GM18519 (cell line): ENCODE measurements at regions not wholly inside any gene's neighbourhood (a gene's known extent, or its start where the extent isn't known, plus 50 kb on each side); places are given as distances from the start of the nearest gene placed in this dataset.
"Not testable (repeated sequence)": the region's sequence is repeated elsewhere in the genome, so short reads cannot be mapped to it uniquely, and the experiment has no call there.

Experiments used
- ATAC-seq: cut with Tn5 transposase; IDR thresholded peaks from one replicate; pipeline ENCODE4 v1.9.1; 2021; ENCODE audit warnings: mild to moderate bottlenecking, moderate library complexity; ENCODE audit not compliant: unreplicated experiment, low FRiP score

DNA sequence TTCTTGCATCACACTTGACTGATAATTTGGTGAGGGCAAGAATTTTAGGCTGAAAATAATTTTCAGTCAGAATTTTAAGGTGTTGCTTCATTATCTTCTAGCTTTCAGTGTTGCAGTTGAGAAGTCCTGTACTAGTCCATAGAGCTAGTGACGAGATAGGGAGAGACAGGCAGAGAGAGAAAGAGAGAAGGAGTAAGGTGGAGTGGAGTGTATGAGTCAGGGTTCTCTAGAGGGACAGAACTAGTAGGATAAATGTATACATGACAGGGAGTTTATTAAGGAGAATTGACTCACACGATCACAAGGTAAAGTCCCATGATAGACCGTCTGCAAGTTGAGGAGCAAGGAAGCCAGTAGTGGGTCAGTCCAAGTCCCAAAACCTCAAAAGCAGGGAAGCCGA lies 127.2 kb downstream of the UTP18 start:
- no peak for ATAC-seq

DNA sequence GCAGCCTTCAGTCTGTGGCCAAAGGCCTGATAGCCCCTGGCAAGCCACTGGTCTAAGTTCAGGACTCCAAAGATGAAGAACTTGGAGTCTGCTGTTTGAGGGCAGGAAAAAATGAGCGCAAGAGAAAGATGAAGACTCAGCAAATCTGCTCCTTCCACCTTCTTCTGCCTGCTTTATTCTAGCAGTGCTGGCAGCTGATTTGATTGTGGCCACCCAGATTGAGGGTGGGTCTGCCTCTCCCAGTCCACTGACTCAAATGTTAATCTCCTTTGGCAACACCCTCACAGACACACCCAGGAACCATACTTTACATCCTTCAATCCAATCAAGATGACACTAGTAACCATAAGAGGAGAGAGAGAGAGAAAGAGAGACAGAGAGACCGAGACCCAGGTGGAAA lies 127.6 kb downstream of the UTP18 start:
- ATAC-seq = no peak

DNA sequence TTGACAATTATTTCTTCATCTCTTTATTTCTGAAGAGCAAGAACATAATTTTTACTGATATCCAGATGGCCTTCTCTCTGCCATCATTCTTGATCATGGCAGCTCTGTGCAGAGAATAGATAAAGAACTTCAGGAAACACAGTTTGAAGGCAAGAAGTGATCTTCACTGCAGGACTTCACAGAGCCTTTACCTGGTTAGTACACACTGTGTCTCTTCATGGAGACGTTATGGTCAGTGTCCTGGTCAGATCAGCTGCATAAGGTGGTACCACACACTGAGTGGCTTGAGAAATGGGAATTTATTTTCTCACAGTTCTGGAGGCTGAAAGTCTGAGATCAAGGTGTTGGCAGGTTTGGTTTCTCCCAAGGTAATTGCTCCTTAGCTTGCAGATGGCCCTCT lies 129.5 kb downstream of the UTP18 start:
- ATAC-seq = no peak

DNA sequence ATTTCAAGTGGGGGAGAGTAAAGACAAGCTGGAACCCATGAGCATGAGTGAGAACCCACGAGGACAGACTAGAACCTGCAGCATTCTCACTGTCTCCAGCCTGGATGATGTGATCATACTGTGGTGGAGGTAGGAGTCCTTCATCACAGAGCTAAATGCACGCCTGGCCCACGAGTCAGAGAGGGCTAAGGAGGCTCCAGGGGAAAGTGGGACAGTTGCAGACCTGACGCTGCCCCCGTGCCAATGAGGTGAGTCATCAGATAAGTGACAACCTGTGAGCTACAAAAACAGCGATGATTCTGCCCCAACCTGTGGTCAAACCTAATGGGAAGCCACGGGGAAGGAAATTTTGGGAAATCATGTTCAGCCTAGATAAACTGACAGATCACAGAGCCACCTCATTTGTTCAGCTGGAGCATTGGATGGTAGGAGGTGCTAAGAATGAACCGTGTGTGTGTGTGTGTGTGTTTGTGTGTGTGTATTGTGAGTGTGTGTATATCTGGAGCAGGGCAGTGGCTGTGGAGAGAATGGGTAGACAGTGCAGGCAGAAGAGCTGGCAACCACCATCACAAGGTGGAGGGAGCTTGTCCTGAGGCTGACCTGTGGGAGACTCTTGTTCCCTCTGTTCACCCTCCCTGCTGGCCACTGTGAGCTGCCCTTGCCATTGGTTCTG lies 131.8 kb downstream of the UTP18 start:
- ATAC-seq = no peak

DNA sequence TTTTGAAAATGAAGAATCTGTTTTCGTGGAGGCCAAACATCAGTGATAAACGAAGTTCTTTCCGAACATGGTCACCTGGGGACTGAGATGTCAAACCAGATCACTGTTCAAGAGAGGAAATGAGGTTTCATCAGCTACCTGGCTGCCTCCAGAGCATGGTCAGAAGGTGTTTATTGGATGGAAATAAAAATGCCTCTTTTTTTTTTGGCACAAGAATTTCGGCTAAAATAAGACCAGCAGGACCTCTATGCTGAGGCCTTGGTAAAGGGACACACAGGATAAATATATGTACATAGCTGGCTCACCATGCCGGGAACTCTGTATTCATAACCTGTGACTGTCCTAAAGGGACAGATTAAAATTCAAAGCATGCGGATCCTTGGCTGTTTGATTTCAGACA lies 135.3 kb downstream of the UTP18 start:
- no peak for ATAC-seq

DNA sequence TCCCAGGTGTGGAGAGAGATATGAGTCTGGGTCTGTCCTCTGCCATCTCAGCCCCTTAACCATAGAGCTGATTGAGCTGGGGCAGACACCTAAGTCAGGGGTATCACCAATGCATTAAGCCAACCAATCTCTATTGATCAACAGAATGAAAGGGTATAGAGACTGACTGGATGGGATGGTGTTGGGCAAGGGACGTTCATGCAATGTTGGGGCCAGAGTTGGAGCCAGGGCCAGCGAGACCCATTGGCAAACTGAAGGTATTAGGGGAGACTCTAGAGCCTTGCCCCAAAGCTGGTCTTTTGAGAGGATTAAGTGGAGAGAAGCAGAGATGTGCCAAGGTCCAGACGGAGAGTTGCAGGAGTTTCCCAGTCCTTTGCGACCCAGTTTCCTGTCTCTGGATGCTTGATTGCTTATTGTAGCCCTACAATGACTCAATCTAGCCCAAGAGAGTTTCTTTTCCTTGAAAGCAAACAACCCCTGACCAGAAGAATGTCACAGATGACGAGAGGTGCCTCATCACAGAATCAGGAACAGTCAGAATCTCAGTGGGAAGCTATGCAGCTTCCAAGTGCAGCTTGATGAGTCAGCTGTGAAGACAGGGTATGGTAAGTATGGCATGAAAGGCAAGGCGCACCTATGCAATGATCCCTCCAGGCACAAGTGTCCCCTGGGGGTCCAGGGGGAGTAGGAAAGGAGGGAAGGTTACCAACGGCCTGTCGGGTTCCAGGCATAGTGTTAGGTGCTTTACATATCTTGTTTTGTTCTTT lies 137.2 kb downstream of the UTP18 start:
- no peak for ATAC-seq

DNA sequence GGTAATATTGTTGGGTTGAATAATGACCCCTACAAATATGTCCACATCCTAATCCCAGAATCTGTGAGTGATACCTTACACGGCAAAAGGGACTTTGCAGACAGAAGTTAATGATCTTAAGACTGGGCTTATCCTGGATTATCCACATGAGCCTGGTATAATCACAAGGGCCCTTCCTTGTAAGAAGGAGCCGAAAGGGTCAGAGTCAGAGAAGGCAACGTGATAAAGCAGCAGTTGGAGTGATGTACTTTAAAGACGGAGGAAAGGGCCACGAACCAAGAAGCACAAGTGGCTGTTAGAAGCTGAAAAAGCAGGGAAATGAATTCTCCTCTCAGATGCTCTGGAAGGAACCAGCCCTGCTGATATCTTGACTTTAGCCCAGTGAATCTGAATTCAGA lies 137.8 kb downstream of the UTP18 start:
- ATAC-seq = no peak

DNA sequence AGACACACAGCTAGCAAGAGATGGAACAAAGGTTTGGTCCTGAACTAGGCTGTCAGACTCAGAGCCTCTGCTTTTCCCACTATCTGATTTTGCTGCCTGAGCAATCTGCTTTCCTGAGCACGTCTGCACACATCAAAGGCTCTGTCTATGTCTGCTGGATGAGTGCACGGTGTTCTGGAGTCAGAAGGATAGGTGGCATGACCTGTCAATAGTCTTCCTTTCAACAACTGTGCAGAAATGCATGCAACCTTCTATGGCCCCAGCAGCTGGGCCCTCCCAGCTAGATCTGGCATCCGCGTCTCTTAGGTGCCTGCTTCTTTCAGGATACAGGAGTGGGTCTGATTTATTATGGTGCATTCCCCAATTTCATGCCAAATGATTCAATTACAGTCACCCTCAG lies 138.3 kb downstream of the UTP18 start:
- ATAC-seq = no peak

DNA sequence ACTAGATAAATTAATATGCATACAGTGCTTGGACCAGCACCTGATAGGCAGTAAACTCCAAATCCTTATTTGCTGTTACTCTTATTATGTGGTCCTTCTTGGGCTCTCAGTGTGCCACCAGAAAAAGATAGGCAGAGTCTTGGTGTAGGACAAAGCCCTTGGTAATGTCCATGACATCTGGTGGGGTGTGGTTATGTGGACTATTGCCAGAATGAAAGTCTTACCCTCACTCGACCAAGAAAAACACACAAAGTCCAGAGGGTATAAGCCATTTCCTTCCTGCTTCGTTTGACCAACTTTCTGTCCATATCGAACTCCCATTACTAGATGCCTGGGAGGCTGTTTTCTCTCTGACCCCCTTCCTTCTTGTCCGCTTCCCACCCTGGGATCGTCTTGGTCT lies 140.9 kb downstream of the UTP18 start:
- no peak for ATAC-seq

DNA sequence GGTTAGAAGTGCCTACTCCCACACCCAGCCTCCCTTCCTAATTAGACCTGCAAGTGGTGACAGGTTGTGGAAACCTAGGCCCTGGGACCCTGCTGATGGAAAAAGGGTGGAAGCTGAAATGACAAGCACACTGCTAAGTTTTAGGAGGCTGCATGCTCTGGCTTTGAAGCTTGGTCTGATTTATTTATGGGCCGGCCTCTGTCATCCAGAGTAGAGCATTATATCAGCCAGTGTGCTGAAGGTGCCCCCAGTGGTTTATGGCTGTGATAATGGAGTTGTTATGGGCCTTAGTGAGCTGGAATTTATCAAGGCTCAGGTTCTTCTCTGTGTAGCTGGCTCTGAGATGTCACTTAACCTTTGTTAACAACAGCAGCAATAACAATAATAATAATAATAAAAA lies 142.6 kb downstream of the UTP18 start:
- ATAC-seq = no peak

DNA sequence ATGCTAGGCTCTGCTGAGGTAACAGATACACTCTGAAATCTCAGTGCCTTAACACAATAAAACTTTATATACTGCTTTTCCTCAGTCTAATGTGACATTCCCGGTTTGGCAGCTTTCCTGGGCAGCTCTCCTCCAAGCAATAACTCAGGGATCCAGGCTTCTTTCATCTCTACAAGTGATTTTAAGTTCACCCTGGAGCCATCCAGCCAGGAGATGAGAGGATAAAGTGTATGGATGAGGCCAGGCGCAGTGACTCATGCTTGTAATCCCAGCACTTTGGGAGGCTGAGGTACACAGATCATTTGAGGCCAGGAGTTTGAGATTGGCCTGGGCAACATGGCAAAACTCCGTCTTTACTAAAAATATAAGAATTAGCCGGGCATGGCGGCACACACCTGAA lies 147.2 kb downstream of the UTP18 start:
- ATAC-seq = no peak

DNA sequence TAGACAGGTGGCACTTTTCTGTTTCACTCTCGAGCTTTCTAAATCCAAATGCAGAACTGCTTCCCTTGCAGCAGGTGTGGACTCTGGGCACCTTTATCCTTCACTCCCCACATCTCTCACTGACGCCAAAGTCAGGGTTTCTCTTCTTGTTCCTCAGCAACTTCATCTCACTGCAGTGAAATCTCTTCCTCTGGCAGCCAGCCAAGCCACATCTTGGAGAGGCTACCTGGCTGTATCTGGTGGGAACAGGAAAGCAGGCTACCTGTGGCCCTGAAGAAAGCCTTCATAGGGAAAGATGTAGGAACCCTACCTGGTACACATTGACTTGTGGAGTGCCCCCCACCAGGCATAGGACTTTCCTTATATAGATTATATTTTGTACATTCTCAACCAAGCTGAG lies 159.1 kb downstream of the UTP18 start:
- ATAC-seq = no peak

DNA sequence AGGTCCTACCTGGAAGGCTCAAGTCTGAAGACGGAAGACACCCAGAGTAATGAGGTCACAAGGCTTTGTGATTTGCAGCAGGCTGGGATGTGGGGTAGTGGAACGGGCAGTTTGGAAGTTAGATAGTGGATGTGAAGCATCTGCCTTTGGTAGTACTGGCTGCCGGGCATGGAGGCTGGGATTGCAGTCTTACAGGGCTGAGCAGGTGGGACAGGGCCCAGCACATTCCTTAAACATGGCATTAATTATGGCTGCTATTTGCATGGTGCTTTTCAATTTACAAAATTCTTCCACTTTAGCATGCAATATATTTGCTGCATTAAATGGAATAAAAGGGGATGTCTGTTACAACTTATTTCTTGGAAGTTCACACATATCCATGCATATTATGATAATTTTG lies 161.2 kb downstream of the UTP18 start:
- ATAC-seq = no peak

DNA sequence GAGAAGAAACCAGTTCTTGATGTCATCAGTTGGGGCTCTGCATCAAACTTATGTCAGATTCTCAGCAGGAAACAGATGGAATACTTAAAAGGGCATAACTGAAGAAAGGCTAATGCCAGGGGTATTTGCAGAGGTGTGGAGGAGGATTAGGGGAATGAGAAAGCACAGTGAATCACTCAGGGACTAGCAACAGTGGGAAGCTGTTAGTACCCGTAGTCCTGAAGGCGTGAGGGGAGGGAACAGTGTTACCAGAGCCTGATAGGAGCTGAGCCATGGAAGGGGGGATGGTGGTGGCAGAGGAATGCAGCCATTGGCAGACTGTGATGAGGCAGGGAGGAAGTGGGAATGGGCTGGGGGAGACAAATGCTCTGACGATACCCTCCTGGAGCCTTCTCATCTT lies 162.3 kb downstream of the UTP18 start:
- ATAC-seq = no peak

DNA sequence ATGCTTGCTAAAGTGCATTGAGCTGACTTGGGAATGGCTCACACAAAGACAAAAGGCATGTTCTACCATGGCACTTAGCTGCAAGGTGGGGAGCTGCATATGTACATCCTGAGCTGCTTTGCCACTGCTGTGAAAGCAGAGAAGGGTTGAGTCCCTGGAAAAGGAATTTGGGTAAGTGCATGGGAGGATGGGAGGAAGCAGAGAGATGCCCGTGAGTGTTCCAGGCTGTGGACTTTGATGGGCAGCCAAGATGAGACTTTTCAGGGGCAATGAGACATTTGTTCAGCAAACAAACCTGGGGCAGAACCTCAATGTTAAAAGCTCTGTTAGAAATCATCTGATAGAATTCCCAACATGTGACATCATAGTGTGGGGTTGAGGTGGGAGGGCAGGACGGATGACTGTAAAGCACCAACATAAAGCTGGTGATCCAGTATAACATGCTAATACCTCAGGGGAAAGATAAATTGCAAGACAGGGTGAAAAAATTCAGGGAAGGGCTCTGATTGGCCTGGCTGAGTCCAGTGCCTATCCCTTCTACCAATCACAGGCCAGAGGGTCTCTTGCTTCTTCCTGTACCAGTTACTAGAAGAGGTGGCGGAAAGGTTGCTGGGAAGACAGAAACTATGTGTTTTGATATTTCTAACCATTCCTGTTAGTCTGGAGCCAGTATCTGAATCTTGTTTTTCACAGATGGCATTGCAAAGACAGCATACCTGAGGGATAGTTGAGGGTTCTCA lies 163.2 kb downstream of the UTP18 start:
- ATAC-seq = no peak

DNA sequence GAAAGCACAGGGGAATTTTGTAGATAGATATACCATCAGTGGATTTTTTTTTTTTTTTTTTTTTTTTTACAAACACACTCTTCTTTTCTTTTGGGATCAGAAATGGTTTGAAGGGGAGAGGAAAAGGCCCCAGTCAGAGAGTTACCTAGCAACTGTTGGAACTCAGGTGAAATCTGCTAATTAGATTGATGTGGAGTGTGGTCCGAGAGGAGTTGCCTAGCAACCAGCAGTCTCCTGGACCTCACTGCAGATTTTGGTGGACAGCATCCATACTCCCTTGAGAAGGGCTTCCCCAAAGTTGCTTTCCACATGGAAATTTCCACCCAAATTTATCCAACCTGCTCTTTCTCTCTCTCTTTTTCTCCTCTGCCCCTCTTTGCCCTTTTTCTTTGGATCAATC lies 165.4 kb downstream of the UTP18 start:
- ATAC-seq = no peak

DNA sequence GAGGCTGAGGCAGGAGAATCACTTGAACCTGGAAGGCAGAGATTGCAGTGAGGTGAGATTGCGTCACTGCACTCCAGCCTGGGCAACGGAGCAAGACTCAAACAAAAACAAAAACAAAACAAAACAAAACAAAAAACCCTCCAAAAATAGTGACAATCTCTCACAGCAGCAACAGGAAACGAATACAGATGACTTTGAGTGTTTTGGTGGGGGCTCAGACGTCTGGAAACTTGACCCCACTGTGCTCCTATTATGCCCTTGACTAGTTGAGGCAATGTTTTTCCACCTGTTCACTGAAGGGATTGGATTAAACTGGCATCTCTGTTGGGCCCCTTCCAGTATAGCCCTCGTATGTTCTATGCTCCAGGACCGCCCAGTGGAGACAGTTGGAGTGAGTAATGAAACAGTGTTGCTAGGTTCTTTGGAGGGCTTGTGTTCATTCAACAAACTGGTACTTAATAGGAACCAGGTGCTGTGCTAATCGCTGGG lies 167.0 kb downstream of the UTP18 start:
- peak; percentile 31 for ATAC-seq

DNA sequence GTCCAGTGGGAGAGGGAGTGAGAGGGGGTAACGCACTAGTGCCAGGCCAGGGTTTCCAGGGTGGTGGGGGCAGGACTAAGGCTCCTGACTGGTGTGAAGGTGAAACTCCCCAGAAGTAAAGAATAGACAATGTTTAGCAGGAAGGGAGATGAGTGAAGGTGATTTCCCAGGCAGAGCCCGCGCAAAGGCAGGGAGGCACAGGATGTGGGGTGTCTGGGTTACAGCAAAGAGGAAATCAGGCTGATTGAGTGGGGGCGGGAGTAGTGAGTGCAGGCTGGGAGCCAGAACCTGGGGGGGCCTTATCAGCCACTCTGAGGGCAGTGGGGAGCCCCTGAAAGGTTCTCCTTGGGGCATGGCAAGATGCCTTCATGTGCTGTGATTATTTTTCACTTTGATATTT lies 167.5 kb downstream of the UTP18 start:
- ATAC-seq = peak; percentile 70

DNA sequence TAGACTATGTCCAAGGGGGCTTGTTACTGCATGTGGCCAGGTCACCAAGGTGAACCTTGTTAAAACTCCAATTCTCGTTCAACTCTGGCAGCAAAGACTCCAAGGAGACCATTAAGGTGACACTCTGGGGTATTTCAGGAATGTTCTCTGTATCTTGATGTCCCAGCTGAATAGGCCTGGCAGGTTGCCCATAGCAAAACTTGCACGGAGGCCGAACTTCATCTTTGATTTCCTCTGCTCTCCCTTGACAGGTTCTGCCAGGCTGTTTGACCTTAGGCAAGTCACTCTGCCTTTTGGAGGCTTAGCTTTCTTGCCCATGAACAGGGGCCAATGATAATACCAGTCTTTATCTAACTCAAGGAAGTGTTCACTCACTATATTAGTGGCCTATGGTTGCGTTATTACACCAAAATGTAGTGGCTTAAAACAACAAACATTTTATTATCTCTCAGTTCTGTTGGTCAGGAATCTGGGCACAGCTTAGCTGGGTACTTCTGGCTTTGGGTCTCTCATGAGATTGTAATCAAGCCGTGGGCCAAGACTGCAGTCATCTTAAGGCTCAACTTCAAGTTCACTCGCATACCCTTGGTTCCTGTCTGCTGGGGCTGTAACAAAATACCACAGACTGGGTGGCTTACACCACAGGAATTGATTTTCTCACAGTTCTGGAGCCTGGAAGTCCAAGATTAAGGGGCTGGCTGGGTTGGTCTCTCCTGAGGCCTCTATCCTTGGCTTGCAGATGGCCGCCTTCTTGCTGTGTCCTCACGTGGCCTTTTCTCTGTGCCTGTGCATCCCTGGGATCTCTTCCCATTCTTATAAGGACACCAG lies 168.5 kb downstream of the UTP18 start:
- no peak for ATAC-seq

DNA sequence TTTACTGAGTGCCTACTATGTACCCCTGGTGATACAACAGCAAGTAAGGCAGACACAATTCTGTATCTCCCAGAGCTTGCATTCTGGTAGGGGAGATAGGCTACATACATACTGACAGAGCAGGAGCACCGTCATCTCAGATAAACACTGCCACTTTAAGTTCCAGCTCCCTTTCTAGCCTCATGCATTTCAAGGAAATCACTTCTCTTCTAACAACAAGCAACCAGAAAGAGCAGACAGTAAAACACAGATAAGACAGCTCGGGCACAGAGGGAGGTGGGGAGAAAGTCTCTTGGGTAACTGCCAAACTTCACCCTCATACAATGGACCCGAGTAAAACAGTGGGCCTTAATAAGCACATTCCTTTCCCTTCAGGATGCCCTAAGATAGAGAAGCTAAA lies 169.6 kb downstream of the UTP18 start:
- ATAC-seq = not testable (repeated sequence)

DNA sequence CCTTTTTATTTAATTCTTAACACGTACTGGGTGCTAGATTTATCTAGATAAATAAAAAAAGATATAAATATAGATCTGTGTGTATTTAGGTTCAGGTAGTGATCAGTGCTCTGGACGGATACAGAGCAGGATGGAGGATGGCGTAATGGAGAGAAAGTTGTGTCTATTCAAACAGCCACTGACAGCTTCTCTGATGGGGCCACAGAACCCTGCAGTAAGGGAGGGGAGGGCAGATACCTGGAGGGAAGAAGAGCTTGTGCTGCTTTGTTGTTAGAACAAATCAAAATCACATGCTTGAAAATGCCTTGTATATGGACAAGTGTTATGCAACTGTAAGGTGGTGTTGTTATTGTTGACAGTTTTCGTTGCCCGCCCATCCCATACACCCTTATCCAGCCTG lies 170.2 kb downstream of the UTP18 start:
- ATAC-seq = no peak
